Endothelial cell of umbilical vein (primary cell): ENCODE measurements at regions not wholly inside any gene's neighbourhood (a gene's known extent, or its start where the extent isn't known, plus 50 kb on each side); places are given as distances from the start of the nearest gene placed in this dataset.

Experiments used
- BruUV-seq: library from RNA; stranded (reverse); fragments of 400-500 nt; replicated peaks from 2 replicates; lab custom pipeline; 2021; lab: Mats Ljungman, UMichigan
- CTCF ChIA-PET: fragments of 300-600, 350-600 bp; sonication (Branson Sonifier 250); formaldehyde crosslinking; loops from one replicate; lab custom pipeline; 2021; ENCODE audit warnings: antibody characterized with exemption, inconsistent platforms; lab: Charles Lee
- POLR2A ChIA-PET: fragments of 300-600, 350-600 bp; sonication (Branson Sonifier 250); formaldehyde crosslinking; loops from one replicate; lab custom pipeline; 2021; ENCODE audit warnings: antibody characterized with exemption, inconsistent platforms; lab: Charles Lee
- DNase-seq: peaks from one replicate; pipeline ENCODE4 v3.0.0-alpha.2; 2011; ENCODE audit warnings: low read depth, low spot score
- FAIRE-seq: peaks from 2 replicates; lab custom pipeline; 2011; peaks lifted over from hg19 to GRCh38; lab: Jason Lieb, UNC
- H2AFZ ChIP-seq: 2 replicates; pipeline ENCODE4 v1.6.0; 2012; ENCODE audit warnings: low read depth, low read length, control low read depth, inconsistent platforms
- H3K27ac ChIP-seq: 2 replicates; pipeline ENCODE4 v1.5.1; 2011; ENCODE audit warnings: low read depth, mild to moderate bottlenecking, control low read depth, low read length, moderate library complexity; ENCODE audit not compliant: insufficient read depth
- H3K27me3 ChIP-seq, 2 experiments: 2 replicates each; pipeline versions ENCODE4 v1.6.0 to v1.6.1; 2011; ENCODE audit warnings: low read length in 2 of 2, mixed read lengths in 1 of 2; ENCODE audit not compliant: control insufficient read depth in 2 of 2, insufficient read depth in 2 of 2
- H3K36me3 ChIP-seq, 2 experiments: 2 replicates in 1 of 2; 3 replicates in 1 of 2; pipeline ENCODE4 v1.5.1; 2011; ENCODE audit warnings: low read length in 2 of 2, mild to moderate bottlenecking in 1 of 2, moderate library complexity in 1 of 2; ENCODE audit not compliant: control insufficient read depth in 2 of 2, insufficient read depth in 2 of 2; ENCODE audit errors: extremely low read depth in 1 of 2
- H3K4me1 ChIP-seq: 3 replicates; pipeline ENCODE4 v1.5.1; 2011; ENCODE audit warnings: mild to moderate bottlenecking, low read length; ENCODE audit not compliant: control insufficient read depth, insufficient read depth; ENCODE audit errors: extremely low read depth
- H3K4me2 ChIP-seq: 2 replicates; pipeline ENCODE4 v1.6.1; 2011; ENCODE audit warnings: low read length, control low read depth, mixed read lengths; ENCODE audit not compliant: insufficient read depth
- H3K4me3 ChIP-seq, 3 experiments: fragments of 200-600 bp in 1 of 3; sonication (generic), shearing (Covaris generic) in 1 of 3; replicated peaks in 1 of 3; 2 replicates each; pipeline ENCODE4 v1.5.1; 2011 to 2016; ENCODE audit warnings: control low read depth in 3 of 3, low read length in 3 of 3, mild to moderate bottlenecking in 2 of 3, inconsistent platforms in 1 of 3, low read depth in 1 of 3, moderate library complexity in 1 of 3; ENCODE audit not compliant: insufficient read depth in 1 of 3
- H3K79me2 ChIP-seq: 2 replicates; pipeline ENCODE4 v1.6.0; 2012; ENCODE audit warnings: low read length, inconsistent platforms; ENCODE audit not compliant: control insufficient read depth, insufficient read depth
- H3K9ac ChIP-seq: replicated peaks from 2 replicates; pipeline ENCODE3; 2011; ENCODE audit warnings: low read length, control low read depth; ENCODE audit not compliant: insufficient read depth; ENCODE audit errors: extremely low read depth
- H3K9me1 ChIP-seq: replicated peaks from 3 replicates; pipeline ENCODE4 v1.6.0; 2011; ENCODE audit warnings: mild to moderate bottlenecking, low read length; ENCODE audit not compliant: control insufficient read depth, insufficient read depth; ENCODE audit errors: extremely low read depth
- H3K9me3 ChIP-seq: replicated peaks from 2 replicates; pipeline ENCODE4 v1.5.1; 2012; ENCODE audit warnings: low read length, inconsistent platforms; ENCODE audit not compliant: control insufficient read depth, insufficient read depth
- H4K20me1 ChIP-seq: replicated peaks from 2 replicates; pipeline ENCODE3; 2011; ENCODE audit warnings: mild to moderate bottlenecking, low read length; ENCODE audit not compliant: control insufficient read depth, insufficient read depth; ENCODE audit errors: extremely low read depth
- EZH2 ChIP-seq: IDR thresholded peaks from 2 replicates; pipeline ENCODE4 v1.6.1; 2012; ENCODE audit warnings: borderline replicate concordance, low read depth, mild to moderate bottlenecking, moderate library complexity, low read length, inconsistent platforms; ENCODE audit not compliant: severe bottlenecking
- FOS ChIP-seq: IDR thresholded peaks from 2 replicates; pipeline ENCODE4 v1.6.1; 2011; ENCODE audit warnings: mild to moderate bottlenecking, low read length, moderate library complexity, borderline replicate concordance; ENCODE audit not compliant: insufficient read depth
- GATA2 ChIP-seq: IDR thresholded peaks from 2 replicates; pipeline ENCODE4 v1.7.0; 2011; ENCODE audit warnings: low read depth, mild to moderate bottlenecking, moderate library complexity, mixed read lengths, low read length; ENCODE audit not compliant: insufficient read length, insufficient read depth
- JUN ChIP-seq: IDR thresholded peaks from 2 replicates; pipeline ENCODE4 v1.6.1; 2011; ENCODE audit warnings: borderline replicate concordance, low read depth; ENCODE audit not compliant: insufficient read length, insufficient read depth
- MYC ChIP-seq: IDR thresholded peaks from one replicate; pipeline ENCODE4 v1.6.1; 2011; ENCODE audit warnings: mild to moderate bottlenecking, low read depth, low read length
- POLR2A ChIP-seq: IDR thresholded peaks from 2 replicates; pipeline ENCODE4 v1.6.1; 2012; ENCODE audit warnings: low read depth, mild to moderate bottlenecking, control low read depth, low read length
- POLR2AphosphoS5 ChIP-seq: IDR thresholded peaks from 2 replicates; pipeline ENCODE4 v1.6.1; 2012; ENCODE audit warnings: low read depth, mild to moderate bottlenecking, control low read depth, low read length, moderate library complexity; ENCODE audit not compliant: insufficient read depth
- dilution Hi-C: fragments of 300-500 bp; cut with MboI; formaldehyde crosslinking; loops from one replicate; pipeline ENCODE4 v1.15.0; 2019; ENCODE audit warnings: low sequenced_read_pairs; ENCODE audit not compliant: extremely low pct_ligation_motif_present
- intact Hi-C: fragments of 100-400 bp; cut with micrococcal nuclease; formaldehyde crosslinking; loops from one replicate; pipeline ENCODE4 v1.10.0; 2022
- TF ChIP-seq, protein P1 (sequence below), 2 donors: IDR thresholded peaks; 1 replicate in 1 of 2; 2 replicates in 1 of 2; pipeline ENCODE4 v1.5.1; 2011; ENCODE audit warnings: low read length in 2 of 2, mild to moderate bottlenecking in 2 of 2, moderate library complexity in 2 of 2, control low read depth in 1 of 2, inconsistent platforms in 1 of 2, low read depth in 1 of 2; ENCODE audit not compliant: insufficient read depth in 1 of 2; ENCODE audit errors: extremely low read depth in 1 of 2

DNA sequence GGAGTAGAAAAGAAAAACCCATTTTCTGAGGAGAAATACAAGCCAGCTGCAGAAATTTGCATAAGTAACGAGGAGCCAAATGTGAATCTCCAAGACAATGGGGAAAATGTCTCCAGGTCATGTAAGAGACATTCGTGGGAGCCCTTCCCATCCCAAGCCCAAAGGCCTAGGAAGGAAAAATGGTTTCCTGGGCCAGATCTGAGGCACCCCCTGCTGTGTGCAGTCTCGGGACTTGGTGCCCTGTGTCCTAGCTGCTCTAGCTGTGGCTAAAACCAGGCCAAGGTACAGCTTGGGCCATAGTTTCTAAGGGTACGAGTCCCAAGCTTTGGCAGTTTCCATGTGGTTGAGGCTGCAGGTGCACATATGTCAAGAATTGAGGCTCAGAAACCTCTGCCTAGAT is 444.9 kb downstream of the PCDH20 start:
- H3K9me3 ChIP-seq = no peaks in the 10 kb centered on the region
- ChIA-PET POLR2A (no interaction called here), CTCF (no interaction called here)
- no peak overlapping the region for H3K9ac ChIP-seq
- H3K4me3 ChIP-seq = no peak overlapping the region
- no peaks in the 10 kb centered on the region for H3K36me3 ChIP-seq
- no peak overlapping the region for H2AFZ ChIP-seq
- H3K27me3 ChIP-seq = no peaks in the 10 kb centered on the region
- H3K27ac ChIP-seq = no peak overlapping the region
- dilution Hi-C loops (no loop called here), intact Hi-C loops (no loop called here)
- H3K4me1 ChIP-seq = no peaks in the 10 kb centered on the region
- no peaks in the 10 kb centered on the region for H3K79me2 ChIP-seq
- TF ChIP-seq MYC (no peak), JUN (no peak), GATA2 (no peak), FOS (no peak), POLR2AphosphoS5 (no peak)
- no peaks in the 10 kb centered on the region for H3K9me1 ChIP-seq
- FAIRE-seq = no peak
- DNase-seq = no peak
- BruUV-seq = no TSS peak
- no peaks in the 10 kb centered on the region for H4K20me1 ChIP-seq
- H3K4me2 ChIP-seq = no peak overlapping the region

DNA sequence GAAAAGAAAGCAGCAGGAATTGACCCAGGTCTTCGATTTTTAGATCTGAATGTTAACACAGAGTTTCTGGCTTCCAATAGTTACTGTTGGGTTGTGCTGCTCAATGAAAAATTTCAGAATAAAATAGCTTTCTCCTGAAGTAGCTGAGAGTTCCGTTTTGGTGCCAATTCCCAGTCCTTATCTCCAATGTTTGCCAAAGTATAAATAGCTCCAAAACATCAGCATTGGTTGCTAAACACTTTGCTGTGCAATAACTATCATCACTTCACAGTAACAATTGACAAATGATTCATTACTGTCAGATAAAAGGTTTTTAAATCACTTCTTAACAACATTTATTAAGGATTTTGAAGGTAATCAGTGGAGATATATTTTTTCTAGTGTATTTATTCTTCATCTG is 446.0 kb downstream of the PCDH20 start:
- DNase-seq (no peak), FAIRE-seq (no peak)
- Histone ChIP-seq H3K27me3 (no peaks in the 10 kb centered on the region), H4K20me1 (no peaks in the 10 kb centered on the region), H3K4me1 (no peaks in the 10 kb centered on the region), H3K4me3 (no peak overlapping the region), H3K79me2 (no peaks in the 10 kb centered on the region), H3K9ac (no peak overlapping the region), H2AFZ (no peak overlapping the region), H3K36me3 (no peaks in the 10 kb centered on the region), H3K9me3 (no peaks in the 10 kb centered on the region), H3K27ac (no peak overlapping the region), H3K9me1 (no peaks in the 10 kb centered on the region), H3K4me2 (no peak overlapping the region)
- dilution Hi-C loops (no loop called here), intact Hi-C loops (no loop called here)
- ChIA-PET CTCF (no interaction called here), POLR2A (no interaction called here)
- BruUV-seq = no TSS peak
- TF ChIP-seq JUN (no peak), POLR2A (no peak), MYC (no peak), EZH2 (no peak)
- TF ChIP-seq, protein P1, sequence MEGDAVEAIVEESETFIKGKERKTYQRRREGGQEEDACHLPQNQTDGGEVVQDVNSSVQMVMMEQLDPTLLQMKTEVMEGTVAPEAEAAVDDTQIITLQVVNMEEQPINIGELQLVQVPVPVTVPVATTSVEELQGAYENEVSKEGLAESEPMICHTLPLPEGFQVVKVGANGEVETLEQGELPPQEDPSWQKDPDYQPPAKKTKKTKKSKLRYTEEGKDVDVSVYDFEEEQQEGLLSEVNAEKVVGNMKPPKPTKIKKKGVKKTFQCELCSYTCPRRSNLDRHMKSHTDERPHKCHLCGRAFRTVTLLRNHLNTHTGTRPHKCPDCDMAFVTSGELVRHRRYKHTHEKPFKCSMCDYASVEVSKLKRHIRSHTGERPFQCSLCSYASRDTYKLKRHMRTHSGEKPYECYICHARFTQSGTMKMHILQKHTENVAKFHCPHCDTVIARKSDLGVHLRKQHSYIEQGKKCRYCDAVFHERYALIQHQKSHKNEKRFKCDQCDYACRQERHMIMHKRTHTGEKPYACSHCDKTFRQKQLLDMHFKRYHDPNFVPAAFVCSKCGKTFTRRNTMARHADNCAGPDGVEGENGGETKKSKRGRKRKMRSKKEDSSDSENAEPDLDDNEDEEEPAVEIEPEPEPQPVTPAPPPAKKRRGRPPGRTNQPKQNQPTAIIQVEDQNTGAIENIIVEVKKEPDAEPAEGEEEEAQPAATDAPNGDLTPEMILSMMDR (IDR thresholded peaks at IDR 0.05; ENCODE audit: extremely low read depth in 1 of 2, insufficient read depth in 1 of 2, low read depth in 1 of 2, low read length in 2 of 2) = no peak
